GM19397 (cell line): ENCODE measurements at regions not wholly inside any gene's neighbourhood (a gene's known extent, or its start where the extent isn't known, plus 50 kb on each side); places are given as distances from the start of the nearest gene placed in this dataset.

Experiments
- ATAC-seq: cut with Tn5 transposase; IDR thresholded peaks from one replicate; pipeline ENCODE4 v1.9.1; 2021; ENCODE audit warnings: mild to moderate bottlenecking, moderate library complexity; ENCODE audit not compliant: unreplicated experiment

- no peak for ATAC-seq
Observed at GRCh38 chr13:91144486-91144885, 203.0 kb upstream of the MIR17HG start.

- ATAC-seq = no peak
Observed at GRCh38 chr13:91145571-91146205, 201.8 kb upstream of the MIR17HG start.

- no peak for ATAC-seq
Observed at GRCh38 chr13:91146601-91147000, 200.9 kb upstream of the MIR17HG start.

GRCh38 chr13:91148098-91148497 is 199.4 kb upstream of the MIR17HG start:
- ATAC-seq = no peak

- no peak for ATAC-seq
Observed at GRCh38 chr13:91151921-91152320, 195.6 kb upstream of the MIR17HG start.

GRCh38 chr13:91153372-91153771 is 194.1 kb upstream of the MIR17HG start:
- ATAC-seq = no peak

GRCh38 chr13:91154558-91155353 is 192.7 kb upstream of the MIR17HG start:
- peak; percentile 83 for ATAC-seq

GRCh38 chr13:91155512-91156114 is 191.9 kb upstream of the MIR17HG start:
- ATAC-seq = no peak

- no peak for ATAC-seq
Observed at GRCh38 chr13:91157273-91158016, 190.0 kb upstream of the MIR17HG start.

- no peak for ATAC-seq
Observed at GRCh38 chr13:91158017-91158395, 189.5 kb upstream of the MIR17HG start.

- no peak for ATAC-seq
Observed at GRCh38 chr13:91162180-91162579, 185.3 kb upstream of the MIR17HG start.

- ATAC-seq = no peak
Observed at GRCh38 chr13:91162589-91162988, 184.9 kb upstream of the MIR17HG start.

GRCh38 chr13:91165758-91166157 is 181.7 kb upstream of the MIR17HG start:
- no peak for ATAC-seq

GRCh38 chr13:91166714-91167511 is 180.6 kb upstream of the MIR17HG start:
- no peak for ATAC-seq

- ATAC-seq = no peak
Observed at GRCh38 chr13:91167706-91168385, 179.6 kb upstream of the MIR17HG start.

GRCh38 chr13:91168386-91168711 is 179.1 kb upstream of the MIR17HG start:
- no peak for ATAC-seq

- no peak for ATAC-seq
Observed at GRCh38 chr13:91169321-91170050, 178.0 kb upstream of the MIR17HG start.

- ATAC-seq = no peak
Observed at GRCh38 chr13:91172160-91172559, 175.3 kb upstream of the MIR17HG start.

GRCh38 chr13:91174886-91175501 is 172.5 kb upstream of the MIR17HG start:
- no peak for ATAC-seq
